Duodenal mucosa (tissue), 2 donors: ENCODE measurements at regions not wholly inside any gene's neighbourhood (a gene's known extent, or its start where the extent isn't known, plus 50 kb on each side); places are given as distances from the start of the nearest gene placed in this dataset.

Experiments used
- H3K27ac ChIP-seq: one replicate; pipeline ENCODE4 v1.7.0; 2013; ENCODE audit warnings: low read depth, low read length
- H3K27me3 ChIP-seq, 2 donors: one replicate each; pipeline ENCODE4 v1.7.0; 2013; ENCODE audit warnings: low read length in 2 of 2, control low read depth in 1 of 2; ENCODE audit not compliant: insufficient read depth in 2 of 2, control insufficient read depth in 1 of 2
- H3K36me3 ChIP-seq, 2 donors: one replicate each; pipeline ENCODE4 v1.7.0; 2013; ENCODE audit warnings: low read length in 2 of 2, control low read depth in 1 of 2; ENCODE audit not compliant: insufficient read depth in 2 of 2, control insufficient read depth in 1 of 2
- H3K4me1 ChIP-seq, 2 donors: one replicate each; pipeline ENCODE4 v1.7.0; 2013; ENCODE audit warnings: low read length in 2 of 2, control low read depth in 1 of 2; ENCODE audit not compliant: insufficient read depth in 2 of 2, control insufficient read depth in 1 of 2
- H3K4me3 ChIP-seq, 2 donors: one replicate each; pipeline ENCODE4 v1.7.0; 2013; ENCODE audit warnings: low read length in 2 of 2, low read depth in 1 of 2
- H3K9ac ChIP-seq, 2 donors: one replicate each; pipeline ENCODE4 v1.7.0; 2013; ENCODE audit warnings: low read length in 2 of 2, low read depth in 1 of 2
- H3K9me3 ChIP-seq, 2 donors: one replicate each; pipeline ENCODE4 v1.7.0; 2013; ENCODE audit warnings: low read length in 2 of 2, control low read depth in 1 of 2; ENCODE audit not compliant: control insufficient read depth in 1 of 2

DNA sequence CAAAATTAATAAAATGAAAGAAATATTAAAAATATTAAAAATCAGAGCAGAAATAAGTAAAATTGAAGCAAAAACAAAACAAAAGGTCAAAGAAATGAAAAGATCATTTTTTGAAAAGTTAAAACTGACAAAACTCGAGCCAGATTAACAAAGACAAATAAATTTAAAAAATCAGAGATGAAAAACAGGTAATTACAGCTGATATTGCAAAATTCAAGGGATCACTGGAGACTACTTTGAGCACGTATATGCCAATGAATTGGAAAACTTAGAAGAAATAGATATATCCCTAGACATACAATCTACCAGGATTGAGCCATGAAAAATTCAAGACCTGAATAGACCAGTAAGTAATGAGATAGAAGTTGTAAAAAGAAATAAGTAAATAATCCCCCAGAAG lies 446.2 kb upstream of the EYS start:
- H3K27me3 ChIP-seq = no peaks in the 10 kb centered on the region
- no peak overlapping the region for H3K9ac ChIP-seq
- no peak overlapping the region for H3K27ac ChIP-seq
- H3K4me3 ChIP-seq = no peak overlapping the region
- H3K9me3 ChIP-seq = peaks cover 4 to 7% of the 10 kb centered on the region in 2 donors
- no peaks in the 10 kb centered on the region for H3K4me1 ChIP-seq
- no peaks in the 10 kb centered on the region for H3K36me3 ChIP-seq

- Histone ChIP-seq H3K36me3 (no peaks in the 10 kb centered on the region), H3K9me3 (peaks cover 7 to 15% of the 10 kb centered on the region in 2 donors)
Observed at GRCh38 chr6:66149132-66149531, 442.1 kb upstream of the EYS start.

DNA sequence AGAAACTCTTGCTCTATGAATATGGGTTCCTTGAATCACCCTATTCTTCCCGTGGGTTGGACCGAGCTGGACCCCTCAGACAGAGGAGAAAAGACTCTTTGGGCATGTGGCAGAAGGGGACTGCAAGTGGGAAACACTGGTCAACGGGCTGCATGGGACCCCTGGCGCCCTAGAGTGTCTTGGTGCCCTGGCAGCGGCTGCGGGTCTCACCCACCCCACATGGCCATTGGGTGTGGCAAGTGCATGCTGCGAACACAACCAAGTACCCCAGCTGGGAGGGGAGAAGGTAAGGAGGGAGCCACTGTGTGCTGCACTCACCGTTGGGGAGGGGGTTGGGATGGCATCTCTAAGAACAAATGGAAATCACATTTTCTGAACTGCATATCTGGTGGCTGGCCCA lies 438.8 kb upstream of the EYS start:
- Histone ChIP-seq H3K4me3 (no peak overlapping the region), H3K4me1 (no peaks in the 10 kb centered on the region), H3K9ac (no peak overlapping the region), H3K9me3 (peaks cover 15 to 16% of the 10 kb centered on the region in 2 donors), H3K36me3 (no peaks in the 10 kb centered on the region), H3K27ac (no peak overlapping the region), H3K27me3 (no peaks in the 10 kb centered on the region)

More at GRCh38 chr6:66149132-66149531, 442.1 kb upstream of the EYS start:
- no peak overlapping the region for H3K9ac ChIP-seq
- no peak overlapping the region for H3K27ac ChIP-seq
- no peak overlapping the region for H3K4me3 ChIP-seq
- no peaks in the 10 kb centered on the region for H3K4me1 ChIP-seq
- H3K27me3 ChIP-seq = no peaks in the 10 kb centered on the region

- Histone ChIP-seq H3K4me3 (no peak overlapping the region), H3K27me3 (no peaks in the 10 kb centered on the region), H3K27ac (no peak overlapping the region), H3K9ac (no peak overlapping the region), H3K36me3 (no peaks in the 10 kb centered on the region), H3K4me1 (no peaks in the 10 kb centered on the region), H3K9me3 (peaks cover 14 to 16% of the 10 kb centered on the region in 2 donors)
Observed at GRCh38 chr6:66134021-66134420, 427.0 kb upstream of the EYS start.

GRCh38 chr6:66128656-66129055 lies 421.6 kb upstream of the EYS start:
- Histone ChIP-seq H3K4me3 (no peak overlapping the region), H3K9ac (no peak overlapping the region), H3K4me1 (no peaks in the 10 kb centered on the region), H3K36me3 (no peaks in the 10 kb centered on the region), H3K27me3 (no peaks in the 10 kb centered on the region), H3K27ac (no peak overlapping the region), H3K9me3 (peaks cover 9 to 19% of the 10 kb centered on the region in 2 donors)

GRCh38 chr6:66128243-66128642 lies 421.2 kb upstream of the EYS start:
- no peaks in the 10 kb centered on the region for H3K27me3 ChIP-seq
- peaks cover 6 to 19% of the 10 kb centered on the region in 2 donors for H3K9me3 ChIP-seq
- H3K4me3 ChIP-seq = no peak overlapping the region
- H3K9ac ChIP-seq = no peak overlapping the region
- no peaks in the 10 kb centered on the region for H3K4me1 ChIP-seq
- H3K27ac ChIP-seq = no peak overlapping the region
- H3K36me3 ChIP-seq = no peaks in the 10 kb centered on the region

- H3K27me3 ChIP-seq = no peaks in the 10 kb centered on the region
- H3K9me3 ChIP-seq = peaks cover 6 to 24% of the 10 kb centered on the region in 2 donors
- H3K4me3 ChIP-seq = no peak overlapping the region
- no peaks in the 10 kb centered on the region for H3K4me1 ChIP-seq
- H3K9ac ChIP-seq = no peak overlapping the region
- no peak overlapping the region for H3K27ac ChIP-seq
- H3K36me3 ChIP-seq = no peaks in the 10 kb centered on the region
Observed at GRCh38 chr6:66127061-66127460, 420.0 kb upstream of the EYS start.

DNA sequence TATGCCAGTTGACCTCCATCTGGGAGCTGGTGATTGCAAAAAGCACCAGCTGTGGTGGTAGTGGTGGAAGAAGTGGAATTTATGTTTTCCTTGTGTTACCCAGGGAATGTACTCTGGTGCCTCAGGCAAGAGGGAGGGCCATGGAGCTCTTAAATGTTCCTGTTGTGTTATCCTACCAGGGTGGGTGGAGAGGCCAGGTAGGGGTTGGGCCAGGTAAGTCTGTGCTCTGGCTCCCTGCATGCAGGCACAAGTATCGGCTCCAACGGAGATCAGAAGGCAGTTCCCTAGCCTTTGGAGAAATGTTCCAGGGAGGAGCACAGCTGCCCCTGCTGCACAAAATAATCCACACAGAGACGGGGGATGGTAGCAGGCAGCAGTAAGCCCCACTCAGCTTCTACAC lies 419.3 kb upstream of the EYS start:
- no peaks in the 10 kb centered on the region for H3K36me3 ChIP-seq
- H3K27me3 ChIP-seq = no peaks in the 10 kb centered on the region
- H3K4me1 ChIP-seq = no peaks in the 10 kb centered on the region
- peaks cover 6 to 24% of the 10 kb centered on the region in 2 donors for H3K9me3 ChIP-seq
- H3K9ac ChIP-seq = no peak overlapping the region
- H3K27ac ChIP-seq = no peak overlapping the region
- no peak overlapping the region for H3K4me3 ChIP-seq

DNA sequence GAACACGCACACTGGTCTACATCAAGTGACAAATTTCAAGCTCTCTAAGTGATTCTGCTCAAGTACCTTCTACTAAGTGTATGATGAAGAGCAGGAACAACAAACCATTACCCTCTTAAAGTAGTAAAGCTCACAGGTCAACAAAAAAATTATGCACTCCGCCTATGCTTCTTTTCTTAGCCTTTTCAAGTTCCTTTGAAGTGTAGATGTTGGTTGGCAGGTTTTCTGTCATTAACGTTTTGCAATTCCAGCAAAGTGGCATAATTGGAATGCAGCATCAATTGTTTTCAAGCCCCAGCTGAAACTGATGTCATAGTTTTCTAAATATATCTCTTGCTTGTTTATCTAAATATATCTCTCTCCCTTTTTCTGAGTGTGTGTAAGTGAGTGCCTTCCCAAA lies 396.9 kb upstream of the EYS start:
- no peaks in the 10 kb centered on the region for H3K27me3 ChIP-seq
- H3K9ac ChIP-seq = no peak overlapping the region
- peaks cover 0 to 11% of the 10 kb centered on the region in 2 donors for H3K9me3 ChIP-seq
- H3K4me3 ChIP-seq = no peak overlapping the region
- no peak overlapping the region for H3K27ac ChIP-seq
- H3K36me3 ChIP-seq = no peaks in the 10 kb centered on the region
- peaks cover 0 to 3% of the 10 kb centered on the region in 2 donors for H3K4me1 ChIP-seq

DNA sequence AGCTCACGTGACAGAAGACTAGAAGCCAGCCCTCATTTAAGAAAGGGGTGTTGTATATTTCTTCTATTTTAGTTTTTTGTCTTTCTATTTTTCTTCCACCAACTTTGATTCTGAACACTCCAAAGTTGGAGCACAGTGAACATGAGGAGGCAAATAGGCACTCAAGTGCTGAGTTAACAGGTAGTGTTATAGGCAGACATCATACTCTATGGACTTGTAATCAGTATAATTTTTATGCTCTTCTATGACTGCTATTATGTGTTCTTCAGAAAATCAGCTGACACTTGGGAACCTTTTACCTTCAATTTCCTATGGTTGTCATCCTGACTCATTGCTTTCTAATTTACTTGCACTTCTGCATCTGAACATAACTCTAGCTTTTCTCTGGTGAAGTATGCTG lies 396.3 kb upstream of the EYS start:
- Histone ChIP-seq H3K9me3 (peaks cover 3 to 11% of the 10 kb centered on the region in 2 donors), H3K9ac (no peak overlapping the region), H3K4me3 (no peak overlapping the region), H3K4me1 (peaks cover 0 to 3% of the 10 kb centered on the region in 2 donors), H3K27ac (no peak overlapping the region), H3K27me3 (no peaks in the 10 kb centered on the region), H3K36me3 (no peaks in the 10 kb centered on the region)

DNA sequence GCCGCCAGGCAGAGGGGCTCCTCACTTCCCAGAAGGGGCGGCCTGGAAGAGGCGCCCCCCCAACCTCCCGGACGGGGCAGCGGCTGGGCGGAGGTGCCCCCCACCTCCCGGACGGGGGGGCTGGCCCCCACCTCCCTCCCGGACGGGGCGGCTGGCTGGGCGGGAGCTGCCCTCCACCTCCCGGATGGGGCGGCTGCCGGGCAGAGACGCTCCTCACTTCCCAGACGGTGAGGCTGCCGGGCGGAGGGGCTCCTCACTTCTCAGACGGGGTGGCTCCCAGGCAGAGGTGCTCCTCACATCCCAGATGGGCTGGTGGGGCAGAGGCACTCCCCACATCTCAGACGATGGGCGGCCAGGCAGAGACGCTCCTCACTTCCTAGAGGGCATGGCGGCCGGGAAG lies 389.7 kb upstream of the EYS start:
- H3K4me3 ChIP-seq = no peak overlapping the region
- H3K27me3 ChIP-seq = no peaks in the 10 kb centered on the region
- no peaks in the 10 kb centered on the region for H3K36me3 ChIP-seq
- no peaks in the 10 kb centered on the region for H3K4me1 ChIP-seq
- H3K27ac ChIP-seq = no peak overlapping the region
- H3K9ac ChIP-seq = no peak overlapping the region
- peaks cover 6 to 8% of the 10 kb centered on the region in 2 donors for H3K9me3 ChIP-seq
